ENCODE measurements at regions not wholly inside any gene's neighbourhood (a gene's known extent, or its start where the extent isn't known, plus 50 kb on each side); places are given as distances from the start of the nearest gene placed in this dataset.
"Not testable (repeated sequence)": the region's sequence is repeated elsewhere in the genome, so short reads cannot be mapped to it uniquely, and the experiment has no call there.

DNA sequence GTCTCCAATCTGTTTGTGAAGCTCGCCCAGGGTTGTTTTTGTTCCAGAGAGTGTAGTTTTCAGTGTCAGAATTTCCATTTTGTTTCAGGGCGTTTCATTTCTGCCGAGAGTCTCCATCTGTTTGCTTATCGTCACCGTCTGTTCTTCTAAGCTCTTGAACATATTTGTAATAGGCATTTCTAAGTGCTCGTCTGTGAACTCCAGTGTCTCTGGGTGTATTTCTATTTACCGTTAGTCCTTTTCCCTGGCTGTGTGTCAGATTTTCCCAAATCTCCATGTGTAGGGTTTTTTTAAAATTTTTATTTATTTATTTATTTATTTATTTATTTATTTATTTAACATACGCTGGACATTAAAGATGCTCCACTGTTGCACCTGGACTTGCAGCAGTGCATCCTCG lies 62.5 kb upstream of the LRPAP1 start:
- TF ChIP-seq MAX, CTCF (IDR thresholded peaks at IDR 0.05; ENCODE audit: low read depth, low read length): not testable (repeated sequence)
